ENCODE measurements at regions not wholly inside any gene's neighbourhood (a gene's known extent, or its start where the extent isn't known, plus 50 kb on each side); places are given as distances from the start of the nearest gene placed in this dataset.

DNA sequence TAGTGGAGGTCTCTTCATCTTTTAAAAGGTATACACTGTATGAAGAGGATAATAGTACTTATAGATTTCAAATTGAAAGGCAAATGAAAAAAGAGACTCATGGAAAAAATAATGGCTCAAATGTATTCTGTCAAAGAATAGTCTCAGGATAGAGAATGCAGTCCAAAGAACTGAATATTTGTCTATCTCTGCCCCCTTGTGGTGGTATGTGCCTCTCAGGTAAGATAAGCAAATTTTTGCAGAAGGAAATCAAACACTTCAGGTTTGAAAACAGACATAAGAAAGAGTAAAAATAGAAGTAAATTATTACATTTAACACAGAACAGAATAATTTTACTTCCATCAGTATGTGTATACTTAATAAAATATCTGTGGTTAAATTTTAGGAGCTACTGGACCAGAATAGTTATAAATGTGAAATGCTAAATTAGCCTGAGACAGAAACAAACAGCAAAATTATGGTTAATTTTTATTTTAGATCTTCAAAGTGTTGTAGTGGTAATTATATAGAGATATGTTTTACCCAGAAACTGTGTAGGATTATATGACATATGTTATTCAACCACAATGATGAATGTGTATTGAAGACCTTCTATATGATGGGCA is 164.4 kb upstream of the PALMD start:
- TF ChIP-seq, protein P1, sequence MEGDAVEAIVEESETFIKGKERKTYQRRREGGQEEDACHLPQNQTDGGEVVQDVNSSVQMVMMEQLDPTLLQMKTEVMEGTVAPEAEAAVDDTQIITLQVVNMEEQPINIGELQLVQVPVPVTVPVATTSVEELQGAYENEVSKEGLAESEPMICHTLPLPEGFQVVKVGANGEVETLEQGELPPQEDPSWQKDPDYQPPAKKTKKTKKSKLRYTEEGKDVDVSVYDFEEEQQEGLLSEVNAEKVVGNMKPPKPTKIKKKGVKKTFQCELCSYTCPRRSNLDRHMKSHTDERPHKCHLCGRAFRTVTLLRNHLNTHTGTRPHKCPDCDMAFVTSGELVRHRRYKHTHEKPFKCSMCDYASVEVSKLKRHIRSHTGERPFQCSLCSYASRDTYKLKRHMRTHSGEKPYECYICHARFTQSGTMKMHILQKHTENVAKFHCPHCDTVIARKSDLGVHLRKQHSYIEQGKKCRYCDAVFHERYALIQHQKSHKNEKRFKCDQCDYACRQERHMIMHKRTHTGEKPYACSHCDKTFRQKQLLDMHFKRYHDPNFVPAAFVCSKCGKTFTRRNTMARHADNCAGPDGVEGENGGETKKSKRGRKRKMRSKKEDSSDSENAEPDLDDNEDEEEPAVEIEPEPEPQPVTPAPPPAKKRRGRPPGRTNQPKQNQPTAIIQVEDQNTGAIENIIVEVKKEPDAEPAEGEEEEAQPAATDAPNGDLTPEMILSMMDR (conservative IDR thresholded peaks at IDR 0.05; ENCODE audit: low read length): peak; percentile 93
- no peak for TF ChIP-seq EZH2phosphoT487 (IDR thresholded peaks at IDR 0.05; ENCODE audit: borderline replicate concordance)
